PC-3 (cell line): ENCODE measurements at regions not wholly inside any gene's neighbourhood (a gene's known extent, or its start where the extent isn't known, plus 50 kb on each side); places are given as distances from the start of the nearest gene placed in this dataset.

ENCODE experiments used
- EZH2 ChIP-seq: fragments of 300-600 bp; sonication (generic); IDR thresholded peaks from one replicate; pipeline ENCODE4 v1.6.1; 2017; ENCODE audit warnings: antibody characterized with exemption, mild to moderate bottlenecking, low read length; ENCODE audit not compliant: unreplicated experiment
- EZH2phosphoT487 ChIP-seq: fragments of 300-600 bp; sonication (generic); IDR thresholded peaks from 2 replicates; pipeline ENCODE4 v1.6.1; 2018; ENCODE audit warnings: mild to moderate bottlenecking, antibody characterized with exemption, low read length, borderline replicate concordance
- TF ChIP-seq, protein P1 (sequence below): fragments of 300-600 bp; sonication (generic); conservative IDR thresholded peaks from 2 replicates; pipeline ENCODE4 v1.5.1; 2017; ENCODE audit warnings: antibody characterized with exemption, low read depth, mild to moderate bottlenecking, low read length

DNA sequence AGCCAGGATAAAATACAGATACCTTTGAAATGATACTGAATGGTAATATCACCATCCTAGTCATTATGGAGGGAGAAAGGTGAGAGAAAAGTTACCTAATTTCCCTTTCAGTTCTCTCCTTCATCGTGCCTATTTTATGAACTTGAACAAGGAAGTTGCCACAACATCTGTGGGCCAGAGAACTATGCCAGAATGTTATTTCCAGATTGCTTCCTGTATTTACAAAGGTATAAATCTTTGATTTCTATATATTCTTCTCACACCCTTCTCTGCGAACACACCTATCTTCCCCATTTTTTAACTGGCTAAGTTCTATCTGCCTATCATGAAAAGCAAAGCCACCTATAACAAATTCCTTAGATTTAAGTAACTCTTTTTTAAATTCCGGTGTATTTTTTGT lies 163.6 kb upstream of the GRM7 start:
- TF ChIP-seq, protein P1, sequence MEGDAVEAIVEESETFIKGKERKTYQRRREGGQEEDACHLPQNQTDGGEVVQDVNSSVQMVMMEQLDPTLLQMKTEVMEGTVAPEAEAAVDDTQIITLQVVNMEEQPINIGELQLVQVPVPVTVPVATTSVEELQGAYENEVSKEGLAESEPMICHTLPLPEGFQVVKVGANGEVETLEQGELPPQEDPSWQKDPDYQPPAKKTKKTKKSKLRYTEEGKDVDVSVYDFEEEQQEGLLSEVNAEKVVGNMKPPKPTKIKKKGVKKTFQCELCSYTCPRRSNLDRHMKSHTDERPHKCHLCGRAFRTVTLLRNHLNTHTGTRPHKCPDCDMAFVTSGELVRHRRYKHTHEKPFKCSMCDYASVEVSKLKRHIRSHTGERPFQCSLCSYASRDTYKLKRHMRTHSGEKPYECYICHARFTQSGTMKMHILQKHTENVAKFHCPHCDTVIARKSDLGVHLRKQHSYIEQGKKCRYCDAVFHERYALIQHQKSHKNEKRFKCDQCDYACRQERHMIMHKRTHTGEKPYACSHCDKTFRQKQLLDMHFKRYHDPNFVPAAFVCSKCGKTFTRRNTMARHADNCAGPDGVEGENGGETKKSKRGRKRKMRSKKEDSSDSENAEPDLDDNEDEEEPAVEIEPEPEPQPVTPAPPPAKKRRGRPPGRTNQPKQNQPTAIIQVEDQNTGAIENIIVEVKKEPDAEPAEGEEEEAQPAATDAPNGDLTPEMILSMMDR = no peak
- TF ChIP-seq EZH2phosphoT487 = no peak
- TF ChIP-seq EZH2 = no peak
